GM12872 (cell line): ENCODE measurements at regions not wholly inside any gene's neighbourhood (a gene's known extent, or its start where the extent isn't known, plus 50 kb on each side); places are given as distances from the start of the nearest gene placed in this dataset.

Experiments
- CTCF ChIP-seq: IDR thresholded peaks from 3 replicates; pipeline ENCODE4 v1.5.1; 2011; ENCODE audit warnings: low read depth, mild to moderate bottlenecking, low read length, moderate library complexity; ENCODE audit not compliant: insufficient read depth

- TF ChIP-seq CTCF: no peak
These were observed 430.8 kb downstream of the PLPP3 start for GRCh38 chr1:56148326-56149193.

- TF ChIP-seq CTCF: no peak
These were observed 431.9 kb downstream of the PLPP3 start for GRCh38 chr1:56147459-56147858.

- no peak for TF ChIP-seq CTCF
These were observed 432.3 kb downstream of the PLPP3 start for GRCh38 chr1:56147034-56147433.

GRCh38 chr1:56146449-56146848 lies 432.9 kb downstream of the PLPP3 start:
- no peak for TF ChIP-seq CTCF

GRCh38 chr1:56145581-56145980 lies 433.8 kb downstream of the PLPP3 start:
- TF ChIP-seq CTCF: no peak

GRCh38 chr1:56142301-56142700 lies 437.1 kb downstream of the PLPP3 start:
- no peak for TF ChIP-seq CTCF

- no peak for TF ChIP-seq CTCF
These were observed 439.5 kb downstream of the PLPP3 start for GRCh38 chr1:56139836-56140235.
